ENCODE measurements at regions not wholly inside any gene's neighbourhood (a gene's known extent, or its start where the extent isn't known, plus 50 kb on each side); places are given as distances from the start of the nearest gene placed in this dataset.

- H3K36me3 ChIP-seq (ENCODE audit: control insufficient read depth in 2 of 2, insufficient read depth in 2 of 2, low read length in 1 of 2) = no peaks in the 10 kb centered on the region
- no peak overlapping the region for H3K27ac ChIP-seq (ENCODE audit: low read depth in 1 of 2, low read length in 1 of 2)
- WGBS = 96% methylated on average over 4 of the region's 4 CpGs
- no peak overlapping the region for H3K4me3 ChIP-seq (ENCODE audit: low read length in 2 of 2)
- H3K27me3 ChIP-seq (ENCODE audit: control insufficient read depth in 2 of 2, insufficient read depth in 1 of 2, low read length in 1 of 2) = no peaks in the 10 kb centered on the region
- H3K4me1 ChIP-seq (ENCODE audit: control insufficient read depth in 2 of 2, insufficient read depth in 2 of 2, low read length in 2 of 2) = no peaks in the 10 kb centered on the region
- no peak for DNase-seq (ENCODE audit: low read depth in 6 of 9, low spot score in 9 of 9)
- peaks cover 0 to 10% of the 10 kb centered on the region in 2 donors for H3K9me3 ChIP-seq (ENCODE audit: control insufficient read depth in 2 of 2, insufficient read depth in 1 of 2, low read length in 1 of 2)
Observed at GRCh38 chr12:127652281-127652680, 614.7 kb upstream of the TMEM132C start.

GRCh38 chr12:127654383-127654985 lies 612.5 kb upstream of the TMEM132C start:
- Histone ChIP-seq H3K4me1 (ENCODE audit: control insufficient read depth in 2 of 2, insufficient read depth in 2 of 2, low read length in 2 of 2) (no peaks in the 10 kb centered on the region), H3K36me3 (ENCODE audit: control insufficient read depth in 2 of 2, insufficient read depth in 2 of 2, low read length in 1 of 2) (no peaks in the 10 kb centered on the region), H3K27ac (ENCODE audit: low read depth in 1 of 2, low read length in 1 of 2) (no peak overlapping the region), H3K27me3 (ENCODE audit: control insufficient read depth in 2 of 2, insufficient read depth in 1 of 2, low read length in 1 of 2) (no peaks in the 10 kb centered on the region), H3K4me3 (ENCODE audit: low read length in 2 of 2) (no peak overlapping the region), H3K9me3 (ENCODE audit: control insufficient read depth in 2 of 2, insufficient read depth in 1 of 2, low read length in 1 of 2) (peaks cover 0 to 10% of the 10 kb centered on the region in 2 donors)
- no peak for DNase-seq (ENCODE audit: low read depth in 6 of 9, low spot score in 9 of 9)
- 89% methylated on average over 10 of the region's 10 CpGs for WGBS

- Histone ChIP-seq H3K27me3 (ENCODE audit: control insufficient read depth in 2 of 2, insufficient read depth in 1 of 2, low read length in 1 of 2) (no peaks in the 10 kb centered on the region), H3K27ac (ENCODE audit: low read depth in 1 of 2, low read length in 1 of 2) (no peak overlapping the region), H3K4me3 (ENCODE audit: low read length in 2 of 2) (no peak overlapping the region), H3K9me3 (ENCODE audit: control insufficient read depth in 2 of 2, insufficient read depth in 1 of 2, low read length in 1 of 2) (peaks cover 0 to 10% of the 10 kb centered on the region in 2 donors), H3K36me3 (ENCODE audit: control insufficient read depth in 2 of 2, insufficient read depth in 2 of 2, low read length in 1 of 2) (no peaks in the 10 kb centered on the region), H3K4me1 (ENCODE audit: control insufficient read depth in 2 of 2, insufficient read depth in 2 of 2, low read length in 2 of 2) (no peaks in the 10 kb centered on the region)
- no peak for DNase-seq (ENCODE audit: low read depth in 6 of 9, low spot score in 9 of 9)
- WGBS = 96% methylated on average over 3 of the region's 3 CpGs
Observed at GRCh38 chr12:127655691-127656090, 611.3 kb upstream of the TMEM132C start.

- H3K36me3 ChIP-seq (ENCODE audit: control insufficient read depth in 2 of 2, insufficient read depth in 2 of 2, low read length in 1 of 2) = no peaks in the 10 kb centered on the region
- H3K4me1 ChIP-seq (ENCODE audit: control insufficient read depth in 2 of 2, insufficient read depth in 2 of 2, low read length in 2 of 2) = no peaks in the 10 kb centered on the region
- 81% methylated on average over 3 of the region's 3 CpGs for WGBS
- H3K27me3 ChIP-seq (ENCODE audit: control insufficient read depth in 2 of 2, insufficient read depth in 1 of 2, low read length in 1 of 2) = no peaks in the 10 kb centered on the region
- no peak overlapping the region for H3K4me3 ChIP-seq (ENCODE audit: low read length in 2 of 2)
- H3K9me3 ChIP-seq (ENCODE audit: control insufficient read depth in 2 of 2, insufficient read depth in 1 of 2, low read length in 1 of 2) = peaks cover 0 to 10% of the 10 kb centered on the region in 2 donors
- no peak overlapping the region for H3K27ac ChIP-seq (ENCODE audit: low read depth in 1 of 2, low read length in 1 of 2)
- DNase-seq (ENCODE audit: low read depth in 6 of 9, low spot score in 9 of 9) = no peak
Observed at GRCh38 chr12:127656266-127656665, 610.7 kb upstream of the TMEM132C start.

GRCh38 chr12:127657036-127657435 lies 609.9 kb upstream of the TMEM132C start:
- Histone ChIP-seq H3K27ac (ENCODE audit: low read depth in 1 of 2, low read length in 1 of 2) (no peak overlapping the region), H3K36me3 (ENCODE audit: control insufficient read depth in 2 of 2, insufficient read depth in 2 of 2, low read length in 1 of 2) (no peaks in the 10 kb centered on the region), H3K4me3 (ENCODE audit: low read length in 2 of 2) (no peak overlapping the region), H3K9me3 (ENCODE audit: control insufficient read depth in 2 of 2, insufficient read depth in 1 of 2, low read length in 1 of 2) (peaks cover 0 to 10% of the 10 kb centered on the region in 2 donors), H3K27me3 (ENCODE audit: control insufficient read depth in 2 of 2, insufficient read depth in 1 of 2, low read length in 1 of 2) (no peaks in the 10 kb centered on the region), H3K4me1 (ENCODE audit: control insufficient read depth in 2 of 2, insufficient read depth in 2 of 2, low read length in 2 of 2) (no peaks in the 10 kb centered on the region)
- DNase-seq (ENCODE audit: low read depth in 6 of 9, low spot score in 9 of 9) = no peak

GRCh38 chr12:127660961-127661360 lies 606.0 kb upstream of the TMEM132C start:
- Histone ChIP-seq H3K4me3 (ENCODE audit: low read length in 2 of 2) (no peak overlapping the region), H3K4me1 (ENCODE audit: control insufficient read depth in 2 of 2, insufficient read depth in 2 of 2, low read length in 2 of 2) (no peaks in the 10 kb centered on the region), H3K9me3 (ENCODE audit: control insufficient read depth in 2 of 2, insufficient read depth in 1 of 2, low read length in 1 of 2) (no peaks in the 10 kb centered on the region), H3K27ac (ENCODE audit: low read depth in 1 of 2, low read length in 1 of 2) (no peak overlapping the region), H3K36me3 (ENCODE audit: control insufficient read depth in 2 of 2, insufficient read depth in 2 of 2, low read length in 1 of 2) (no peaks in the 10 kb centered on the region), H3K27me3 (ENCODE audit: control insufficient read depth in 2 of 2, insufficient read depth in 1 of 2, low read length in 1 of 2) (no peaks in the 10 kb centered on the region)
- WGBS = 59% methylated on average over 2 of the region's 2 CpGs
- no peak for DNase-seq (ENCODE audit: low read depth in 6 of 9, low spot score in 9 of 9)

- no peak for DNase-seq (ENCODE audit: low read depth in 6 of 9, low spot score in 9 of 9)
- Histone ChIP-seq H3K36me3 (ENCODE audit: control insufficient read depth in 2 of 2, insufficient read depth in 2 of 2, low read length in 1 of 2) (no peaks in the 10 kb centered on the region), H3K27me3 (ENCODE audit: control insufficient read depth in 2 of 2, insufficient read depth in 1 of 2, low read length in 1 of 2) (no peaks in the 10 kb centered on the region), H3K27ac (ENCODE audit: low read depth in 1 of 2, low read length in 1 of 2) (no peak overlapping the region), H3K9me3 (ENCODE audit: control insufficient read depth in 2 of 2, insufficient read depth in 1 of 2, low read length in 1 of 2) (no peaks in the 10 kb centered on the region), H3K4me1 (ENCODE audit: control insufficient read depth in 2 of 2, insufficient read depth in 2 of 2, low read length in 2 of 2) (no peaks in the 10 kb centered on the region), H3K4me3 (ENCODE audit: low read length in 2 of 2) (no peak overlapping the region)
- 86% methylated on average over 3 of the region's 3 CpGs for WGBS
Observed at GRCh38 chr12:127663716-127664115, 603.3 kb upstream of the TMEM132C start.

GRCh38 chr12:127664901-127665300 lies 602.1 kb upstream of the TMEM132C start:
- H3K27me3 ChIP-seq (ENCODE audit: control insufficient read depth in 2 of 2, insufficient read depth in 1 of 2, low read length in 1 of 2) = no peaks in the 10 kb centered on the region
- H3K27ac ChIP-seq (ENCODE audit: low read depth in 1 of 2, low read length in 1 of 2) = no peak overlapping the region
- H3K36me3 ChIP-seq (ENCODE audit: control insufficient read depth in 2 of 2, insufficient read depth in 2 of 2, low read length in 1 of 2) = no peaks in the 10 kb centered on the region
- H3K9me3 ChIP-seq (ENCODE audit: control insufficient read depth in 2 of 2, insufficient read depth in 1 of 2, low read length in 1 of 2) = no peaks in the 10 kb centered on the region
- 89% methylated on average over 4 of the region's 4 CpGs for WGBS
- DNase-seq (ENCODE audit: low read depth in 6 of 9, low spot score in 9 of 9) = no peak
- no peak overlapping the region for H3K4me3 ChIP-seq (ENCODE audit: low read length in 2 of 2)
- H3K4me1 ChIP-seq (ENCODE audit: control insufficient read depth in 2 of 2, insufficient read depth in 2 of 2, low read length in 2 of 2) = no peaks in the 10 kb centered on the region

GRCh38 chr12:127667131-127667685 lies 599.8 kb upstream of the TMEM132C start:
- Histone ChIP-seq H3K27ac (ENCODE audit: low read depth in 1 of 2, low read length in 1 of 2) (no peak overlapping the region), H3K9me3 (ENCODE audit: control insufficient read depth in 2 of 2, insufficient read depth in 1 of 2, low read length in 1 of 2) (peaks cover 0 to 2% of the 10 kb centered on the region in 2 donors), H3K4me1 (ENCODE audit: control insufficient read depth in 2 of 2, insufficient read depth in 2 of 2, low read length in 2 of 2) (no peaks in the 10 kb centered on the region), H3K4me3 (ENCODE audit: low read length in 2 of 2) (no peak overlapping the region), H3K36me3 (ENCODE audit: control insufficient read depth in 2 of 2, insufficient read depth in 2 of 2, low read length in 1 of 2) (no peaks in the 10 kb centered on the region), H3K27me3 (ENCODE audit: control insufficient read depth in 2 of 2, insufficient read depth in 1 of 2, low read length in 1 of 2) (no peaks in the 10 kb centered on the region)
- whole genome bisulfite sequencing = 79% methylated on average over 3 of the region's 3 CpGs
- no peak for DNase-seq (ENCODE audit: low read depth in 6 of 9, low spot score in 9 of 9)
